Spinal cord (tissue), 9 donors: ENCODE measurements at regions not wholly inside any gene's neighbourhood (a gene's known extent, or its start where the extent isn't known, plus 50 kb on each side); places are given as distances from the start of the nearest gene placed in this dataset.
A peak's percentile ranks its signal among the peaks of the same experiment; 100 is the strongest.

Experiments used
- DNase-seq, 6 donors: peaks; one replicate each; pipeline versions ENCODE4 v3.0.0 to v3.0.0-alpha.2; 2013 to 2015; ENCODE audit warnings: low spot score in 6 of 6, low read depth in 4 of 6
- H3K27ac ChIP-seq: one replicate; pipeline ENCODE4 v1.5.1; 2013; ENCODE audit warnings: low read depth, low read length, control low read depth
- H3K27me3 ChIP-seq: one replicate; pipeline ENCODE4 v1.6.1; 2013; ENCODE audit warnings: low read length; ENCODE audit not compliant: control insufficient read depth, insufficient read depth
- H3K36me3 ChIP-seq: one replicate; pipeline ENCODE4 v1.6.1; 2013; ENCODE audit warnings: low read length; ENCODE audit not compliant: control insufficient read depth, insufficient read depth
- H3K4me1 ChIP-seq: one replicate; pipeline ENCODE4 v1.6.1; 2013; ENCODE audit warnings: low read length; ENCODE audit not compliant: control insufficient read depth, insufficient read depth
- H3K4me3 ChIP-seq: one replicate; pipeline ENCODE4 v1.5.1; 2013; ENCODE audit warnings: low read depth, low read length, control low read depth
- H3K9me3 ChIP-seq: one replicate; pipeline ENCODE4 v1.6.1; 2013; ENCODE audit warnings: low read length; ENCODE audit not compliant: control insufficient read depth, insufficient read depth
- WGBS: methylation state at CpG from one replicate; pipeline ENCODE4 v1.1.5; 2013; ENCODE audit warnings: missing lambda C conversion rate; ENCODE audit not compliant: insufficient coverage; 5-methylcytosine and 5-hydroxymethylcytosine counted together
- donor health status: healthy.

- Histone ChIP-seq H3K4me1 (no peaks in the 10 kb centered on the region), H3K4me3 (no peak overlapping the region), H3K36me3 (no peaks in the 10 kb centered on the region), H3K27me3 (no peaks in the 10 kb centered on the region), H3K27ac (no peak overlapping the region), H3K9me3 (peaks cover 3% of the 10 kb centered on the region)
- no peak for DNase-seq
- 94% methylated on average over 2 of the region's 2 CpGs for WGBS
Measured at GRCh38 chr14:43937001-43937400, 570.1 kb downstream of the FSCB start.

GRCh38 chr14:43934102-43934501, 573.0 kb downstream of the FSCB start:
- H3K4me3 ChIP-seq, result no peak overlapping the region
- no CpG with 5 or more reads among the region's 1 CpG for WGBS
- DNase-seq, result no peak

GRCh38 chr14:43914041-43914693, 592.9 kb downstream of the FSCB start:
- no peak overlapping the region for H3K27ac ChIP-seq
- H3K4me3 ChIP-seq, result no peak overlapping the region
- H3K36me3 ChIP-seq, result no peaks in the 10 kb centered on the region
- no peak for DNase-seq
- H3K4me1 ChIP-seq, result no peaks in the 10 kb centered on the region
- no peaks in the 10 kb centered on the region for H3K27me3 ChIP-seq
- no peaks in the 10 kb centered on the region for H3K9me3 ChIP-seq
- WGBS, result 89% methylated on average over 2 of the region's 4 CpGs

More at GRCh38 chr14:43934102-43934501, 573.0 kb downstream of the FSCB start:
- Histone ChIP-seq H3K27ac (no peak overlapping the region), H3K27me3 (no peaks in the 10 kb centered on the region), H3K9me3 (peaks cover 3% of the 10 kb centered on the region), H3K4me1 (no peaks in the 10 kb centered on the region), H3K36me3 (no peaks in the 10 kb centered on the region)

GRCh38 chr14:43903209-43903608, 603.9 kb downstream of the FSCB start:
- no CpG with 5 or more reads among the region's 1 CpG for WGBS

GRCh38 chr14:43901911-43902673, 605.0 kb downstream of the FSCB start:
- H3K4me3 ChIP-seq, result no peak overlapping the region
- DNase-seq, result peak in 2 of 6 donors; percentile 9 to 64
- H3K36me3 ChIP-seq, result no peaks in the 10 kb centered on the region
- no CpG with 5 or more reads among the region's 3 CpGs for WGBS
- H3K9me3 ChIP-seq, result no peaks in the 10 kb centered on the region
- no peaks in the 10 kb centered on the region for H3K4me1 ChIP-seq
- no peaks in the 10 kb centered on the region for H3K27me3 ChIP-seq
- H3K27ac ChIP-seq, result no peak overlapping the region

More at GRCh38 chr14:43903209-43903608, 603.9 kb downstream of the FSCB start:
- Histone ChIP-seq H3K27me3 (no peaks in the 10 kb centered on the region), H3K9me3 (no peaks in the 10 kb centered on the region), H3K4me3 (no peak overlapping the region), H3K36me3 (no peaks in the 10 kb centered on the region), H3K27ac (no peak overlapping the region), H3K4me1 (no peaks in the 10 kb centered on the region)
- DNase-seq, result peak in 1 of 6 donors; percentile 25

GRCh38 chr14:43900173-43900655, 606.9 kb downstream of the FSCB start:
- H3K27me3 ChIP-seq, result no peaks in the 10 kb centered on the region
- no peak overlapping the region for H3K27ac ChIP-seq
- no peaks in the 10 kb centered on the region for H3K36me3 ChIP-seq
- no peaks in the 10 kb centered on the region for H3K9me3 ChIP-seq
- WGBS, result 90% methylated on average over 2 of the region's 2 CpGs
- DNase-seq, result no peak
- no peaks in the 10 kb centered on the region for H3K4me1 ChIP-seq
- H3K4me3 ChIP-seq, result no peak overlapping the region

GRCh38 chr14:43898687-43899086, 608.4 kb downstream of the FSCB start:
- DNase-seq, result peak in 2 of 6 donors; percentile 29 to 80
- WGBS, result no CpG with 5 or more reads among the region's 2 CpGs

GRCh38 chr14:43896044-43896443, 611.0 kb downstream of the FSCB start:
- Histone ChIP-seq H3K4me1 (no peaks in the 10 kb centered on the region), H3K4me3 (no peak overlapping the region), H3K36me3 (no peaks in the 10 kb centered on the region), H3K27me3 (no peaks in the 10 kb centered on the region), H3K27ac (no peak overlapping the region), H3K9me3 (no peaks in the 10 kb centered on the region)
- DNase-seq, result no peak
- WGBS, result 63% methylated on average over 2 of the region's 2 CpGs

More at GRCh38 chr14:43898687-43899086, 608.4 kb downstream of the FSCB start:
- no peaks in the 10 kb centered on the region for H3K36me3 ChIP-seq
- H3K27ac ChIP-seq, result no peak overlapping the region
- no peaks in the 10 kb centered on the region for H3K4me1 ChIP-seq
- H3K4me3 ChIP-seq, result no peak overlapping the region
- no peaks in the 10 kb centered on the region for H3K9me3 ChIP-seq
- H3K27me3 ChIP-seq, result no peaks in the 10 kb centered on the region

- Histone ChIP-seq H3K4me1 (no peaks in the 10 kb centered on the region), H3K27ac (no peak overlapping the region), H3K27me3 (no peaks in the 10 kb centered on the region), H3K4me3 (no peak overlapping the region), H3K36me3 (no peaks in the 10 kb centered on the region), H3K9me3 (no peaks in the 10 kb centered on the region)
- WGBS, result no CpG with 5 or more reads among the region's 3 CpGs
- DNase-seq, result no peak
Measured at GRCh38 chr14:43894534-43894933, 612.5 kb downstream of the FSCB start.

GRCh38 chr14:43887523-43887922, 619.6 kb downstream of the FSCB start:
- no peaks in the 10 kb centered on the region for H3K27me3 ChIP-seq
- no peaks in the 10 kb centered on the region for H3K36me3 ChIP-seq
- 78% methylated on average over 1 of the region's 2 CpGs for WGBS
- H3K4me1 ChIP-seq, result no peaks in the 10 kb centered on the region
- H3K4me3 ChIP-seq, result no peak overlapping the region
- H3K9me3 ChIP-seq, result no peaks in the 10 kb centered on the region
- no peak overlapping the region for H3K27ac ChIP-seq
- DNase-seq, result no peak
